NCI-H2227 (cell line): ENCODE measurements at regions not wholly inside any gene's neighbourhood (a gene's known extent, or its start where the extent isn't known, plus 50 kb on each side); places are given as distances from the start of the nearest gene placed in this dataset.
"Not testable (repeated sequence)": the region's sequence is repeated elsewhere in the genome, so short reads cannot be mapped to it uniquely, and the experiment has no call there.

Experiments used
- DNase-seq: peaks from one replicate; lab custom pipeline; 2025; ENCODE audit not compliant: unreplicated experiment; lab: John Stamatoyannopoulos, UW

DNA sequence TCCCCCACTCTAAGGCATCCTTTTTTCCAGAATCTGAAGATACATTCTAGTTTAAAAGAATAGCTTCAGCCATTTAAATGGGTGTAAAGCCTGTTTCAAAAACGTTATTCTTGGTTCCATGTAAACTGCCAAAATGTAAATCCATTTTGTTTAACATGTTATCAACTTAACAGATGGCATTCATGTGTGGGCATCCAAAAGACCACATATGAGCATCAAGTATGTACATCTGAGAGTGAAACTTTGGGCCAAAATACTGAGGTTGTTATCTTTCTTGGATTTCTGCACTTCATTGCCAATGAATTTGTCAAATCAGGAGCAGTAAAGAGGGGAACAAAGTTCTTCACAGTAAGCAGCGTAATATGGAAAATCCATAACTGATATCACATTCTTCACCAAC is 395.4 kb downstream of the ZNF804A start:
- DNase-seq = no peak

DNA sequence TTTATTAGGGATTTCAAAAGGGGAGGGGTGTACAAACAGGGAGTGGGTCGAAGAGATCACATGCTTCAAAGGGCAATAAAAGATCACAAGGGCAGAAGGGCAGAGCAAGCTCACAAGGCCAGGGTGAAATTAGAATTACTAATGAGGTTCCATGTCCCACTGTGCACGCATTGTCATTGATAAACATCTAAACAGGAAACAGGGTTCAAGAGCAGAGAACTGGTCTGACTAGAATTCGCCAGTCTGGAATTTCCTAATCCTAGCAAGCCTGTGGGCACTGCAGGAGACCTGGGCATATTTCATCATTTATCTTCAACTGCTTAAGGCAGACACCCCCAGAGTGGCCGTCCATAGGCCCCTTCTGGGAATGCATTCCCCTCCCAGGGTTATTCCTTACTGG is 408.2 kb downstream of the ZNF804A start:
- DNase-seq = no peak

DNA sequence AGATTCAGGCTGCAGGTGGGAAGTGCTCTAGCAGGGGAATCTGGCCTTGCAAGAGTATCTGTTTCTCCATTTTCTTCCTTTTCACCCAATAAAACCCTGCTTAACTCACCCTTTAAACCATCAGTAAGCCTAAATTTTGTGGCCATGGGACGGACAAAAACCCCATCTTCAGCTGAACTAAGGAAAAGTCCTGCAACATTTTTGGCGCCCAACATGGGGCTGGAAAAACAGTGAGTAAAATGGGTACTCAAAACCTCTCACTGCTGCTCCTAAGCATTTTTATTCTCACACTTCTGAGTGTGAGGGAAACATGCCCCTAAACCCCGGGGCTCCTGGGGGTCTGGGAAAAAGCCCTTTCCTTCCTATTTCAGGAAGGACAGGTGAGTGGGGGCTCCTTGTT is 414.3 kb downstream of the ZNF804A start:
- no peak for DNase-seq

DNA sequence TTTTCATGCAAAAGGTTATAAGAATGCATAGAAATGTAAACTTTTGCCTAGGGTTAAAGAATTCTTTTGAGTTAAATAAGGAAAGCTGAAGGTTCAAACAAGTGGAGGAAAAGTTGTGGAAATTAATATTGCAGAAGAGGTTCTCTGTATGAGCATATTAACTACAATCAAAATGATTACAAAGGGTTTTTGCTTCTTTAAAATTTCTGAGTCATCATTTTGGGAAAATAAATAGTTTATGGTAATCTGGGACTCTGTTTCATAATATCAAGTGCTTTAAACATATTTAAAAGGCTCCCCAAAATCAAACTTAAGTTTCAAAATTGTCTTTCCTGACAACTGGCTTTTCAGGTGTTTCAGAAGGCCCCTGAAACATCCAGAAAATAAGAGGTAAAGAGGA is 415.7 kb downstream of the ZNF804A start:
- DNase-seq = no peak

DNA sequence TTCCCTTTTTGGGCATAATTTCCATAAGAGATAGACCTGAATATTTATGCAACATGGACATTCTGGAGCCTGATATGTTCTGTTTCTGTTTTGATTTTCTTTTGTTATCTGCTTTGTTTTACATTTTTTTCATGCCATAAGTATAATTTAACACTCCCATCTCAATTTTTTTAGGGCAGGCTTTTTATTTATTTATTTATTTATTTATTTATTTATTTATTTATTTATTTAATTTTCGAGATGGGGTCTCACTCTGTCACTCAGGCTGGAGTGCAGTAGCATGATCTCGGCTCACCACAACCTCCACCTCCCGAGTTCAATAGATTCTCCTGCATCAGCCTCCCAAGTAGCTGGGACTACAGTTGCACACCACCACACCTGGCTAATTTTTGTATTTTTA is 427.6 kb downstream of the ZNF804A start:
- DNase-seq = not testable (repeated sequence)

DNA sequence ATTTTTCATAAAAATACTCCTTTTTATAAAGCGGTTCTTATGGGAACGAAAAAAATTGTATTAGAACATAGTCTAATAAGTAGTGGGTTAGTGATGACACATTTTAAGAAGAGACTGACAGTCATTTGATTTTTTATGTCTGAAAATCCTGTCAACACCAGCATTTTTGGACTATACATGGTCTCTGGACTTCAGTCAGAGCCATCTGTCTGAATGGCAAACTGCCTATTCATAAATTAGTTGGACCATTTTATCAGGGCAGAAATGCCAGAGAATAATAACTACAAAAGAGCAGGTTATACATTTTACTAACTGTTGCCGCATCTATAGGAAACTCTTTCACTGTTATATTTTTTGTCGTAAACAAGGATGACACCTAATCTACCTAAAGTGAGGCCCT is 437.6 kb downstream of the ZNF804A start:
- no peak for DNase-seq

DNA sequence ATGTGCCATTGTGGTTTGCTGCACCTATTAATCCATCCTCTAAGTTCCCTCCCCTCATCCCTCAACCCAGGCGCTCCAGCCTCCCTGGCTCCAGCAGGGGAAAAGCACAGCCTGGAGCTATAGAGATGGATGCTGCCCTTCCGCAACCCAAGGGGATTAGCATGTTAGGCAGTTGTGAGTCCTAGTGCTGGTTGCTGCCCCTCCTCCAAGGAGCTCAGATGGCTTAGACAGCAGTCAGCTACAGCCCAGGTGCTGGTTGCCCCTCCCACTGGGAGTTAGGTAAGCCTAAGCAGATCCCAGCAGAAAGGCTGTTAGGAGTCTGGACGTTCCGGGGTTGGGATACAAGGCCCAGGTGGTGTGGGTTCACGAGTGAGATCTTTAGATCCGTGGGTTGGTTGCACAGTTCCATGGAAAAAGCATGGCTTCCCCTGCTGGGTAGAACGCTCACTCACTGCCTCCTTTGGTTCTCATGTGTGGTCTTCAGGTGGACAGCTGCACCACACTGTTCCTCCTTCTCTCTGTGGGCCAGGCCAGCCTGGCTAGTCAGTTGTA is 446.1 kb downstream of the ZNF804A start:
- no peak for DNase-seq

DNA sequence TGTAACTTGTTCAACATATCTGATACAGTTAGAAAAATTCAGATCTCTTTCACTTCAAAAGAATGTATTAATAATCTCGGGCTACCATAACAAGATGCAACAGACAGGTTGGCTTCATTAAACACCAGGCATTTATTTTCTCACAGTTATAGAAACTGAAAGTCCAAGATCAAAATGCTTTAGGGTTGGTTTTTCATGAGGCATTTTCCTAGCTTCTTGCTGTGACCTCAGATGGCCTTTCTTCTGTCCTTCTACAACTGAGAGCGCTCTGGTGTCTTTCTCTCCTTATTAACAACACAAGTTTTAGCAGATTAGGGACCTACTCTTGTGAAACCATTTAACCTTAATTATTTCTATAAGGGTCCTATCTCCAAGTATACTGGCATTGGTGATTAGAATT is 452.5 kb downstream of the ZNF804A start:
- DNase-seq = no peak

DNA sequence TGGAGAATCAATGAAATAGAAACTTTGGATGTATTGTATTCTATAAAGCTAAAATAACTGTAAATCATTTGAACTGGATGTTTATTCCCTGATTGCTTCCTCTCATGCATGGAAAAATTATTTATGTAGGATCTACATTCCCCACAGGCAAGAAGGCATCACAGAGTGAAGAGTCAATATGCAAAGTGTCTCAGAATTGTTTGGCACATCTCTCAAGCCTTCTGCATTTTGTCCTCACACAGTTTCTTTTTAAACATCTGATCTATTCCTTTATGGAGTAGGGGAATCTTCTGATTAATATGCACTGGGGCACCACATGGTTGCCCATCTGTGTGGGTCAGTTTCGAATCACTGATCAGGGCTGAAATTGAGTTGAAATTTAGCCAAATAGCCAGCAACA is 465.4 kb downstream of the ZNF804A start:
- DNase-seq = no peak

DNA sequence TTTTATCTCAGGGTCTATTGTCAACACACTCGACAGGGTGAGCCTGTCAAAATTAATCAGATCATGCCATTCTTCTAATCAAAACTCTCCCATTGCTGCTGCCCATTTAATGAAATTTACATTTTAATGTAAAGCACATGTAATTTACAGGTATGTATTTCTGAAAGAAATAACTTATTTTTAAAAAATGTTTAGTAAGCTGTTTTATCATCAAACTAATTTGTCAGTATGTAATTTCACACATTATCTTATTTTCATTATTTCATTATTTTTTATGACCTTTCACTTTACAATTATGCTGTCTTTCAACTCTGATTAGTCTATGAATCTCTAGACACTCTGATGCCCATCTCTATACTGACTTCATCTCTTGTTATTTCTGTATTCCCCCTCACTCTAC is 467.8 kb downstream of the ZNF804A start:
- DNase-seq = no peak

DNA sequence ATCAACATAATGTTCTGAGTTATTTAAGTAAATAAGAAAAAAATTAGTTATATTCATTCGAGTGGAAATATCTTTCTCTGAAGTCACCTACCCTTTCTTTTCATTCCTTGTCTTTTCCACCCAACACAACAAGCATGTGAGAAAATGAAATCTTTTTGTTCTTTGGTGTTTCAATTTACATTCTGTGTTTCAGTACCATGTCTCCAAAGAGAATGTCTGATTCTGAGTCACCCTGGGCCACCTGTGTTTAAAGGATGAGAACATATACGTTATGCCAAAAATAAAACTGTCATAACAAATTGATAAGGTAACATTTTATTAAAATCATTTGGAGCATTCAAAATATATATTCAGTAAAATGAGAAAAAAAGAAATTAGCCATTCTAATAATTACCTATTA is 470.8 kb downstream of the ZNF804A start:
- no peak for DNase-seq

DNA sequence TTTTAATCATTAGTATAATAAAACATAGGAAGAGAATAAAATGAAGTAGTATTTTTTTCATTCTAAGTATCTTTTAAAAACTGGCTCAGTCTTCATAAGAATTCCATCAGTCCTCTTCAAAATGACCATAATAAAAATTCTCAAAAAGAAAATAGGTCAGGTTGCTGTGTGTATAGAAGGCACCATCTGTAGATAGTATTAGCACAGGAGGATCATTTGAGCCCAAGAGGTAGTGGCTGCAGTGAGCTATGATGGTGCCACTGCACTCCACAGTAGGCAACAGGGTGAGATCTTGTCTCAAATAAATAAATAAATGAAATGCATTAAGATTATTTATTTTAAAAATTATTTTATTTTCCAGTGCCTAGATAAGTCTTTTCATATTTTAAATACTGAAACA is 475.8 kb downstream of the ZNF804A start:
- DNase-seq = no peak

DNA sequence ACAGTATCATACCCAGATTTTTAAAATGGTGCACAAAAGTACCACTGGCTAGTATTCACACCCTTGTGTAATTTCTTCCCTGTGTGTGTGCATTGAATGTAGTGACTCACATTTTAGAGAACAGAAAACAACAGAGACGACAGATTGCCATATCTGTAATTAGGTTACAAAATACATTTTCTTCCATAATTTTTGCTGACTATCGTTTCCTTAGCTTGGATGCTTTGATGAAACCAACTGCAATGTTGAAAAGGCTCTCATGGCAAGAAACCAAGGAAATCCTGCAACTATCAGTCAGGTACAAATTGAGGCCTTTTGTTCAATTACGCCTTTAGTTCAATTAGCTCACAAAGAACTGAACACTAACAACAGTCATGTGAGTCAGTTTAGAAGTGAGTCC is 484.4 kb downstream of the ZNF804A start:
- DNase-seq = no peak

DNA sequence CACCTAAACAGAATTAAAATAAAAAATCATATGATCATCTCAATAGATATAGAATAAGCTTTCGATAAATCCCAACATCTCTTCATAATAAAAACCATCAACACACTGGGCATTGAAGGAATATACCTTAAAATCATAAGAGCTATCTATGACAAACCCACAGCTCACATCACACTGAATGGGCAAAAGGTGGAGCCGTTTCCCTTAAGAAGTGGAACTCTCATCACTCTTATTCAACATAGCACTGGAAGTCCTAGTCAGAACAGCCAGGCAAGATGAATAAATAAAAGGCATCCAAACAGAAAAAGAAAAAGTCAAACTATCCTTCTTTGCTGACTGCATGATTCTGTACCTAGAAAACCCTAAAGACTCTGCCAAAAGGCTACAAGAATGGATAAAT is 510.3 kb downstream of the ZNF804A start:
- no peak for DNase-seq

DNA sequence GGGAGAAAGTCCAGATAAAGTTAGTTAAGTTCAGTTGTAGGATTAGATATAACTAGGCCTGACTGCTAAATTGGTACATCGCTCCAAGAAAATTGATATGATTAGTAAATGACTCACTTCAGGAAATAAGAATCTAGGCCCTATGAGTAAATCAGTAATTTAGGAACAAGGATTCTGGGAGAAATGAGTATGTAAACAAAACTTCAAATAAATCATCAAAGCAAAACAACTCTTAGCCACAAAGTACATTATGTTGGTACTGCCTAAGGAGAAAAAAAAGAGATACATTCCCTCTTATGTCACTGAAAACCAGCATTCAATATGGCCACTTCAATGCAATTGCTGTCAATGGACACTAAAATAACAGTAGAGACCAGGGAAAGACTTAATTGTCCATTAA is 529.1 kb downstream of the ZNF804A start:
- no peak for DNase-seq

DNA sequence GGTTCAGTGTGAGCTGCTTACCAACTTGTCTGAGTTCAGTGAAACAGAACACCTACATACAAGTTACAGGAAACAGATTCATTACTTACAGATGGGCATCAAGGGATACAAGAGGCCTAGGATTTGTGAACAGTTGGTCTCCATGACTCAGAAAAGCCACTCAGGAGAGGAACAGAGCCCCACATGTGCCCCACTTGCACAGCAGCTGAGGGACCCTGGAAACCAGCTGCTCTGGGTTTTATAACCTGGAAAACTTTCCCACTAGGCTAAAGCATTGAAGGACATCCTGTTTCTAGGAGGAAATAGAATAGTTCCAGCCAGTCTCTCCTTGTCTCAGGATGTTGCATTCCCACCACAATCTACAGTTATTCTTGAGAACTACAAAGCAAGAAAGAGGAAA is 530.0 kb downstream of the ZNF804A start:
- DNase-seq = no peak

DNA sequence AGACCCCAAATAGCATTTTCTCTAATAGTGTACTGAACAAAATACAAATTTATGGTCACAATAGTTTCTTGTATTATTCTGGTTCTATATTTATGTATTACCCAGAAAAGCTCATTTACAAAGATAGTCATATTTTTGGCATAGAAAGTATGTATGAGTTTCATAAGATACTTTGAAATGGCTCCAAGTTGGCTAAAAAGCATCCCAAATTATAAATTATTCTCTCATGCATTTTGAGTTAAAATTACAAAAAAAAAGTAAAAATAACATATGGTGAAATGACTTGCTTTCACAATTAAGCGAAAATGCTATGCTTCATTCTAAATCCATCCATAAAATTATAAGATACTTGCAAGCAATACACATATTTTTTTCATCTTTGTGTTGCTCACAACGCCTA is 530.7 kb downstream of the ZNF804A start:
- no peak for DNase-seq

DNA sequence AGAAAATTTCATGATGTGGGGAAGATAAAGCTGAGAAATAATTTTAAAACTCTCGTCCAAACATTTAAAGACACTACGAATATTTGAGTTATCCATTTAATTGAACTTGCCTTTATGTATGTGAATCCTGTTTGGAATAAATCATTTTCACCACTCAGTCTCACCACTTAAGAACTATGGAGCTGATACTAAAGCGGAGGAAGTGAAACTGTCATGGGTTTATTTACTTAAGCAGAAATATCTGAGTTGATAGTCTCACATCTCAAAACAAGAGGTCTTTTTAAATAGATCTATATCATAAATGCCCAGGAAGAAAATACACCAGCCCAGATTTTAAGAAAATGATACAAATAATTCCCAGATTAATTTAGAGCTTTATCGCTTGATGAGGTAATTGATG is 532.4 kb downstream of the ZNF804A start:
- no peak for DNase-seq

DNA sequence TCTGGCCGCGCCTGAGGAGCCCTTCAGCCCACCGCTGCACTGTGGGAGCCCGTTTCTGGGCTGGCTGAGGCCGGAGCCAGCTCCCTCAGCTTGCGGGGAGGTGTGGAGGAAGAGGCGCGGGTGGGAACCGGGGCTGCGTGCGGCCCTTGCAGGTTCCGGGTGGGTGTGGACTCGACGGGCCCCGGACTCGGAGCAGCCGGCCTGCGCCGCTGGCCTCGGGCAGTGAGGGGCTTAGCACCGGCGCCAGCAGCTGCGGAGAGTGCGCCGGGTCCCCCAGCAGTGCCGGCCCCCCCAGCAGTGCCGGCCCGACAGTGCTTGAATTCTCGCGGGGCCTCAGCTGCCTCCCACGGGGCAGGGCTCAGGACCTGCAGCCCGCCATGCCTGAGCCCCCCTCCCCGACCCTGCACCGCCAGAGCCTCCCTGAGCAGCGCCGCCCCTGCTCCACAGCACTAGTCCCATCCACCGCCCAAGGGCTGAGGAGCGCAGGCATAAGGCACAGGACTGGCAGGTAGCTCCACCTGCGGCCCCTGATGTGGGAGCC is 534.2 kb downstream of the ZNF804A start:
- no peak for DNase-seq

DNA sequence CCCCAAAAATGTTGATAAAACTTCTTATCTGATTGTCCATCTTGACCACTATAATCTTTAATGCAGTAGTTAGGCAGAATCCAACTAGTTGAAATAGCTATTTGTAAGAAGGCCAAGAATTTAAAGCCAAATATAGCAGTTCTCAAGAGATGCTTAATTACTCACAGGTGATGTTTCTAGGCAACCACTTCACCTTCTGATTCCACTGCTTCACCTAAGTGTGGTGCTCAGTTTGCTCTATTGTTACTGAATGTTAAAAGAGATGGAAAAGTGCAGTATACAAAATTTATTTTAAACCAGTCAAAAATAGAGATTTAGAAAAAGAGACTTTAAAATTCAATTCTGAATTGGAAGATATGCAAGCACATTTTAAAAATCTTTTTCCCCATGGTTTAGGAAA is 539.4 kb downstream of the ZNF804A start:
- no peak for DNase-seq

DNA sequence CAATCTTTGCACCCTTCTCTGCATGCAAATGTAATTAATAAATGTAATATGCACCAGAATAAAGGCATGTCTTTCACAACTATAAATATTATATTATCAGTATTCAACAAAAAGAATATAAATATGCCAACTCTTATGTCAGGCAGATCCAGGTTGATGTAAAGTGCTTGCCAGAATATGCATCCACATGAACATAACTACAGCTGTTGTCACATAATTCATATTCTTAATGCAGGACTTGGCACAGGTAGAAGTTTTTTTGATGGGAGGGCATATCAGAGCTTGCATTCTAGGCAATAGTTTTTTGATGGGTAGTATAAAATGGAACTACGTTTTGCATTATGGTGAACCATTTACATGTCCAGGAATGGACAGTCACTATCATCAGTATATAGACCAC is 544.3 kb downstream of the ZNF804A start:
- no peak for DNase-seq

DNA sequence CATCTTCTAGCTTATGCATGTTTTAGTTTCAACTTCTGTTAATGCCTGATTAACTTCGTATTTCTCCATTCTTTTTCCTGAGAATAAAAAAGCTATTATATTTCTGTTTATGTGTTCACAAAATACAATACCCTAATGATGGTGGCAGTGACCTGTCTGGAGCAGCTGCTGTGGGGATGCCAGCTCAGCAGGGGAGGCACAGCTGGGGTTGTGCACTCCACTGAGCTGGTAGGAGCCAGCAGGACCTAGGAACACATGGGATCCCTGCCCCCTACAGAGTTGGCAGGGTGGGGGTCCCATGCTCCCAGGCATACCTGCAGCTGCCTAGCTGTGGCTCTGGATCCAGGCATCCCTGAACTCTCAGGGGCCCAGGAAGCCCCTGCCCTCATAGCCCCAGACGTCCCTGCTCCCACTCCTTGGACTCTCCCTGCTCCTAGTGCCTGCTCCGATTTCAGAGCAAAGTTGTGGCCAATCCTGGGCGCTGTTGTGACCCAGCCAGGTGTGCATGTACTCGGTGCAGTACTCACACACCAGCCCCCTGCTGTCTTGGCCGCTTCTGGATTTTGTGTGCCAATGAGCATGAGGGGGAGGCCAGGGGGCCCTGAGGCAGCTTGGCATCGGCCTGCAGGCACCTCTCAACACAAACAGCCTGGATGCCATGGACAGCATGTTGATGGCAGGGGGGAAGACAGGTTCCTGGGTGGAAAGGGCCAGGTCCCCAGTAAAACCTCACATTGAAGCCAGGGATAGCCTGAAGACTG is 546.0 kb downstream of the ZNF804A start:
- no peak for DNase-seq
